ENCODE measurements at regions not wholly inside any gene's neighbourhood (a gene's known extent, or its start where the extent isn't known, plus 50 kb on each side); places are given as distances from the start of the nearest gene placed in this dataset.

DNA sequence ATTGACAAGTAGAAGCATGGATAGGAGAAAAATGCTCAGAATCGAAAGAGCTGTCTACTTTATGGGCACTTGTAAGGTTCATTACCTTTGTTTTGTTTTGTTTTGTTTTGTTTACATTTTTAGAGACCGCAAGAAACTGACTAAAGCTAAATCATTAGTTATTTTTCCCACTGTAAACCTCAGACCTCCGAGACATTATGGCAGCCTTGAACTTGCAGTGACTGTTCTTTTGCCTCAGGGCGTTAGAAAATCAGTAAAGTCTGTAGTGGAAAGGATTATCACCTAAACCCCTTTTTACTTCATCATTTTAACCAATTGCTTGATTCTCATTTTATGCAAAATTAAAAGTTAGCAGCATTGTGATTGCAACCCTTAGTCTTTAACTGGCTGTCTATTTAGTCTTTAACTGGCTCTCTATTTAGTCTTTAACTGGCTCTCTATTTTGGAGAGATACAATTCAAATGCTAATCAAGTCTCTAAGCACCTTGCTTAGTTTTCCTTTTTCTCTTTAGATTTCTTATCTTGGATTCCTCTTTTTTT lies 383.3 kb upstream of the ROBO2 start:
- Histone ChIP-seq H2AFZ (ENCODE audit: low read length) (no peak overlapping the region), H2BK12ac (ENCODE audit: low read depth, low read length) (no peak overlapping the region), H4K8ac (ENCODE audit: extremely low read depth, insufficient read depth, low read length) (no peak overlapping the region), H4K5ac (ENCODE audit: insufficient read length, low read depth, low read length) (no peak overlapping the region), H2BK20ac (ENCODE audit: low read length) (no peak overlapping the region), H3K27ac (ENCODE audit: low read depth, low read length) (no peak overlapping the region), H3K9ac (replicated peaks in 1 of 4; ENCODE audit: extremely low read depth in 1 of 4, low read depth in 3 of 4, low read length in 3 of 4) (no peak overlapping the region), H3K4me3 (ENCODE audit: extremely low read depth in 1 of 4, insufficient read depth in 2 of 4, low read depth in 3 of 4, low read length in 4 of 4) (no peak overlapping the region), H3K14ac (ENCODE audit: insufficient read length) (no peak overlapping the region), H3K36me3 (ENCODE audit: control insufficient read depth in 2 of 4, insufficient read depth in 4 of 4, low read length in 3 of 4) (no peaks in the 10 kb centered on the region), H2AK5ac (ENCODE audit: low read depth, low read length) (no peak overlapping the region), H3K9me3 (ENCODE audit: insufficient read depth in 2 of 2, low read depth in 1 of 2, low read length in 1 of 2) (no peaks in the 10 kb centered on the region), H2BK120ac (replicated peaks; ENCODE audit: low read depth, low read length) (no peak overlapping the region), H3K18ac (ENCODE audit: extremely low read depth, low read length) (no peak overlapping the region), H2BK15ac (ENCODE audit: low read length) (no peak overlapping the region), H3K56ac (replicated peaks; ENCODE audit: insufficient read length, low read depth, low read length) (no peak overlapping the region), H4K91ac (replicated peaks; ENCODE audit: insufficient read length, low read length) (no peak overlapping the region), H3K4ac (replicated peaks; ENCODE audit: insufficient read length, low read depth, low read length) (no peak overlapping the region), H3K79me2 (ENCODE audit: control insufficient read depth in 1 of 2, insufficient read depth in 2 of 2, low read length in 2 of 2) (no peaks in the 10 kb centered on the region), H3K27me3 (replicated peaks in 1 of 4; ENCODE audit: control insufficient read depth in 3 of 4, extremely low read depth in 1 of 4, insufficient read depth in 3 of 4, low read length in 3 of 4) (no peaks in the 10 kb centered on the region), H2BK5ac (ENCODE audit: low read depth, low read length) (no peak overlapping the region), H3K4me2 (ENCODE audit: insufficient read depth in 1 of 2, low read depth in 2 of 2, low read length in 2 of 2) (no peak overlapping the region; a peak in 1 of 4 replicates), H3K23ac (ENCODE audit: insufficient read length) (no peak overlapping the region), H4K20me1 (replicated peaks in 1 of 2; ENCODE audit: control insufficient read depth in 1 of 2, insufficient read depth in 2 of 2, low read length in 2 of 2) (no peaks in the 10 kb centered on the region), H3K79me1 (ENCODE audit: low read depth, low read length) (no peaks in the 10 kb centered on the region), H3K4me1 (replicated peaks in 1 of 4; ENCODE audit: control insufficient read depth in 3 of 4, insufficient read depth in 4 of 4, low read length in 3 of 4) (peaks cover 0 to 9% (median 4%) of the 10 kb centered on the region in 4 experiments; a peak in 4 of 7 replicates), H3K23me2 (ENCODE audit: low read depth, low read length) (no peaks in the 10 kb centered on the region)
- no peak for TF ChIP-seq HDAC6 (IDR thresholded peaks at IDR 0.05; ENCODE audit: low read depth, low read length)
- ChIA-PET CTCF (ENCODE audit: partially characterized antibody) (interaction anchor here (0.9 kb wide), 1 partner anchor 12 kb away, joined by 3 read pairs; no protein-coding TSS in a partner anchor), POLR2A (ENCODE audit: partially characterized antibody) (no interaction called here)
- DNase-seq (ENCODE audit: low read depth in 1 of 2, low spot score in 2 of 2): no peak
- WGBS, 2 experiments (ENCODE audit: extremely low coverage in 1 of 2, insufficient coverage in 1 of 2, insufficient read length in 1 of 2, insufficient replicate concordance in 2 of 2, low coverage in 1 of 2, low lambda C conversion rate in 2 of 2, missing lambda C conversion rate in 1 of 2): 94% methylated on average over 4 of the region's 4 CpGs; no CpG with 5 or more reads in 1 of the 2 experiments
- FAIRE-seq: no peak

All from H1 (cell line).